NCI-H345 treated with DMSO at 0.1 percent for 48 hours (cell line): ENCODE measurements at regions not wholly inside any gene's neighbourhood (a gene's known extent, or its start where the extent isn't known, plus 50 kb on each side); places are given as distances from the start of the nearest gene placed in this dataset.
"Not testable (repeated sequence)": the region's sequence is repeated elsewhere in the genome, so short reads cannot be mapped to it uniquely, and the experiment has no call there.

Experiments used
- DNase-seq: peaks from one replicate; lab custom pipeline; 2025; ENCODE audit not compliant: unreplicated experiment; lab: John Stamatoyannopoulos, UW

DNA sequence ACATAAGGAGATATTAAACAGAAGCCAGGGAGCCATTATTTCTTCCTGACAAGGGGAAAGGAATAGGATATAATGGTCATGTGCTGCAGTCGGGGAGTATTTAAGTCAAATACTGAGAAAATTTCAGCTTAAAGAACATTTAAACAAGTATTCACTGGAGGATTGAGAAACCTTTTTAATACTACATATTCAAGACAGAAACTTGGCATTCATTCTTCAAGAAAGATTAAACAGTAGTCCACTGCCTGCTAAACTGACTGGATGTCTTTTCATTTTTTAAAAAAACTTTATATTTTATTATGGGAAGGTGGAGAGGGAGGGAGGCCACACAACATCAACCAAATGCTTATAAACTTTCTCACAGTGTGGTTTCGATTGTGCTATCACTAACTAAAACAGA is 107.4 kb upstream of the CBLB start:
- DNase-seq: no peak

DNA sequence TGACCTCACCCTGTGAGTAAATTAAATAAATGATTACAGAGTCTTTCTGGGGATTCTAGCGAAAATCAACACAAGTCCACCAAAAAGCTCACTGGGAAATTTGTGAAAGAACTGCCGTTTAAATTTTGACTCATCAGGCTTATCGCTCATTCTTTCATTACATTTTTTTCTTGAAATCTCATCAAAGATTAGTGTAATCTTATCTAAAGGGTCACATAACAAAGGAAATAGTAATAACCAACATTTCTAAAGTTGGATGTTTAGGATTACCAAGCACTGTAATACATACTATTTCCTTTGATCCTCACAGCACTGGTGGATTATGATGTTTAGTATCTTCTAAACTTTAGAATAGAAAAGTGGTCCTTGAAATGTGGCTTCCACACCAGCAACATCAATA is 111.1 kb upstream of the CBLB start:
- DNase-seq: no peak

- DNase-seq: no peak
Observed at GRCh38 chr3:105982207-105982606, 113.4 kb upstream of the CBLB start.

DNA sequence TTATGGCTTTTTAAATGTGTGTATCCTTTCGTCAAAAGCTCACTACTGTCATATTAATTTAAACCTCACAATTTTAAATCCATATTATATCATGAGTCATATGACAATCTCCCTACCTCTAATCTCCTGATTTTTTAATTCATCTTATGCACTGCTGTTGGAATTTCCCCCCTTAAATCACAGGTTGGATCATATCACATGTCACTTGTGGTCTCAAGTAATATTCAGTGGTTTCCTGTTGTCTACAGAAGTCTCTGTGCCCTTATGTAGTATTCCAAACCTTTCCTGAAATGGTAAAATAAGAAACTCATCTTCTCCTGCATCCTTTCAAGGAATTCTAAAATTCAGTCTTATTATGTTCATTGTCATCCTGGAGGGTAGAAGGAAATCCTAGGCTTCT is 116.0 kb upstream of the CBLB start:
- DNase-seq: no peak

- DNase-seq: not testable (repeated sequence)
Observed at GRCh38 chr3:105986343-105986742, 117.5 kb upstream of the CBLB start.

DNA sequence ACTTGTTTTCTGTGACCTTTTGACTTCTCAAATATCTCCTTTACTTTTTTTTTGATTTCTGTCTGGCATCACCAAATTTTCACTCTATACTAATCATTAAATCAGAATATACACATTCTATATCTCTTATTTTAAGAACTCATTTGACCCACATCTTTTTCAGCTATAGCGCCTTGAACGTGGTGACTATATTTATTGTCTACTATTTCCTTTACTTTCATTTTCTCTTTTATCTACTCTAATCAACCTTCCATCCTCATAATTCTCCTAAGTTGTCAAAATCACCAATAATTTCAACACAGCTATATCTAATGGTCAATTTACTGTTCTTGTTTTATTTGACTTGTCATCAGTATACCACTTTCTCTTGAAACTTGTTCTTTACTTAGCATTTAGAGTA is 119.0 kb upstream of the CBLB start:
- no peak for DNase-seq

DNA sequence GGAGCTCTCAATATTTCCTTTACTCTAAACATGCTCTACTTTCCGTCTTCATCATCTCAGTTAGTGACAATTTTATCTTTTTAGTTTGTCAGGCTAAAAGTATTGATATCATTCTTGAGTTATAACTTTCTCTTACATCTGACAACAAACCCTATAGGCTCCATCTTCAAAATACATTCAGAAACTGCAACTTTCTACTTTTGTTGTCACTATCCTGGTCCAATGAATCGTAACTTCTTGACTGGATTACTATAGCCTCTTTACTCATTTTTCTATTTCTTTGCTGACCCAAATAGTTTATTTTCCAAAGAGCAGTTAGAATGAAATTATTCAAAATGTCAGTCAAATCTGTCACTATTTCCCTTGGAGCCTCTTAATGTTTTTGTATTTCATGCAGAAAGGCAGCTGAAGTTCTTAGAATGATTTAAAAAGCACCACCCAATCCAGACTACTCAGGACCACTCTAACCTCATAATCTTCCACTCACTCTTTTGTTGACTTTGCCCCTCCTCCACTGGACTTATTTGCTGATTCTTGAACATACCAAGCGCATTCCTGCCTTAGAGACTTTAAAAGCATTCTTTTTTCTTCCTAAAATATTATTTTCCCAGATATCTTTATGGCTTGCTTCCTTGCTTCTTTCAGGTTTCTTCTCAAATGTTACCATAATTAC is 119.9 kb upstream of the CBLB start:
- DNase-seq: no peak

GRCh38 chr3:105996781-105997180 is 128.0 kb upstream of the CBLB start:
- DNase-seq: no peak

DNA sequence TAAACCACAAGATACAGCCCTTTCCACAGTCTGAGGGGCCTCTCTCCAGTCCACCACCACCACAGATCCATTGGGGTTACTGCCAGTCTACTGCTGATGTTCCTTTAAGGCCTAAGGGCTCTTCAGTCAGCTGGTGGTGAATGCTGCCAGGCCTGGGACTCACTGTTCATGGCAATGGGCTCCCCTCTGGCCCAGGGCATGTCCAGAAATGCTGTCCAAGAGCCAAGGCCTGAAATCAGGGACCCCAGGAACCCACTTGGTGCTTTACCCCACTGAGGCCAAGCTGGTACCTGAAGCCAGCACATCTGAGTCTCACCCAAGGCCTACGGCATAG is 128.6 kb upstream of the CBLB start:
- DNase-seq: no peak

- no peak for DNase-seq
Observed at GRCh38 chr3:105997800-105998526, 129.2 kb upstream of the CBLB start.

DNA sequence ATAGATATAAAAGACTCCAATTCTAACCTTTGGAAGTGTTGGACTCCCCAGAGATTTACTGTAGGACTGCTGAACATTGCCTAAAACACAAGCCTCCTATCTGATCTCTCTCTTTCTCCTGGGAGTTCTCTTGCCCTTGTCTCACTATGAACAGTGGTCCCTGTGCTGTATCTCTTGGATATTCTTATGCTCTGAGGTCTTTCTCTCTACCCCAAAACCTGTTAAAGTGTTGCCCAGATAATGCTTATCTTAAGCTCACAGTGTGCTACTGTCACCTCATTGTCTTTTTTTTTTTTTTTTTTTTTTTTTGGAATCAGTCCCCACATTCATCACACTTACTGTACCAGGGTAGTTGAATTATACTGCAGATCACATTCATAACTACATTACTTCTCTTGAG is 131.0 kb upstream of the CBLB start:
- DNase-seq: no peak

- no peak for DNase-seq
Observed at GRCh38 chr3:106001923-106002322, 133.1 kb upstream of the CBLB start.

GRCh38 chr3:106004137-106004681 is 135.4 kb upstream of the CBLB start:
- DNase-seq: no peak

- DNase-seq: no peak
Observed at GRCh38 chr3:106004826-106005225, 136.0 kb upstream of the CBLB start.

DNA sequence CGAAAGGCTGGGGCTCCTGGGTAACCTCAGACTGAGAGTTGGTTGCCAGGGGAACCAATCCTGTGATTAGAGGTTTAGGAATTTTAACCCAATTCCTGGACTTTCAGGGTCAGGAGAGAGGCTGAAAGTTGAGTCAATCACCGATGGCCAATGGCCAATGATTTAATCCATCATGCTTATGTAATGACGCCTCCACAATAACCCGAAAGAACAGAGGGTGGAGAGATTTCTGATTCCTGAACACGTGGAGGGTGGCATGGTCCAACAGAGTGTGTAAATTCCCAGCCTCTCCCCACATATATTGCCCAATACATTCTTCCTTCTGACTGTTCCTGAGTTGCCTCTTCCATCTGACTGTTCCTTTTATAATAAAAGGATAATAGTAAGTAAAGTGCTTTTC is 137.2 kb upstream of the CBLB start:
- DNase-seq: no peak

DNA sequence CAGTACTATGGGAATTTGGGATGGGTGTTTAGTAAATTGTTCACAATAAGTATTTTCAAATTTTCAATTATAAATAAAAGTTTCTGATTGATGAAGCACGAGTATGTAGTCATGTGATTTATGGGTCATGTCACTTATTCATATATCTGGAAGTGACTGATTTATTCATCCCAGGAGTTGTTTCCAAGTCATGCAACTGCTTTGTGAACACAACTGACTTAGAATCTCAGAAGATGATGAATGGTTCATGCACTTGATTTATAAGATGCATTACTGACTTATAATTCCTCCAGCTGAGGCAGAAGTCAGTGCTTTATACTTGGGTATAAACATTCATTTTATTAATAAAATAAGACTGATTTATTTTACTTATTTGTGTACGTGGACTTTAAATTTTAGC is 137.8 kb upstream of the CBLB start:
- DNase-seq: no peak

DNA sequence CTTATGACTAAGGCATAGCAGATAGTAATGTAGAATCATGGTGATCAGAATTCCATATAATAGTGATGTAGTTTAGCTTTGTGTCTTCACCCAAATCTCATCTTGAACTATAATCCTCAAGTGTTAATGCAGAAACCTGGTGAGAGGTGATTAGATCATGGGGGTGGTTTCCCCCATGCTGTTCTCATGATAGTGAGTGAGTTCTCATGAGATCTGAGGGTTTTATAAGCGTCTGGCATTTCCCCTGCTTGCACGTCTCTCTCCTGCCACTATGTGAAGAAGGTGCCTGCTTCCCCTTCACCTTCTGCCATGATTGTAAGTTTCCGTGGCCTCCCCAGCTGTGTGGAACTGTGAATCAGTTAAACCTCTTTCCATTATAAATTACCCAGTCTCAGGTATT is 138.7 kb upstream of the CBLB start:
- no peak for DNase-seq

GRCh38 chr3:106008766-106009165 is 140.0 kb upstream of the CBLB start:
- DNase-seq: no peak

- DNase-seq: no peak
Observed at GRCh38 chr3:106010829-106011228, 142.0 kb upstream of the CBLB start.

GRCh38 chr3:106013971-106014370 is 145.2 kb upstream of the CBLB start:
- DNase-seq: no peak

GRCh38 chr3:106014518-106014917 is 145.7 kb upstream of the CBLB start:
- no peak for DNase-seq

DNA sequence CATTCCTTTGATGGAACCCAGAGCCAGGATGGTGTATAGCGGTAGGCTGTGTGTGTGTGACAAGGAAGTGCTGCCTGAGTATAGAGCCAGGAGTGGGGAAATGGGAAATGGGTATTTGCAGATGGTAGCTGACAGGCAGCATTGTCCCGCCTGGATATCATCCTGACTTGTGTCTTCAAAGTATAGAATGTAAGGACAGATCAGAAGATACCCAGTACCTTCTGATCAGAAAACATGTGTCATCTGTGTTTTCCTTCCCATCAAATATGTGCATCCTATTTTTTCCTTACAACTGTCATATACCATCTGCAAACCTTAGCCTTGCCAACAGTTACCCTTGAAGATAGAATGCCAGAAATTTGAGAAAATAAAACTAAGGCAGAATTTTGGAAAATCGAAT is 146.2 kb upstream of the CBLB start:
- DNase-seq: no peak

DNA sequence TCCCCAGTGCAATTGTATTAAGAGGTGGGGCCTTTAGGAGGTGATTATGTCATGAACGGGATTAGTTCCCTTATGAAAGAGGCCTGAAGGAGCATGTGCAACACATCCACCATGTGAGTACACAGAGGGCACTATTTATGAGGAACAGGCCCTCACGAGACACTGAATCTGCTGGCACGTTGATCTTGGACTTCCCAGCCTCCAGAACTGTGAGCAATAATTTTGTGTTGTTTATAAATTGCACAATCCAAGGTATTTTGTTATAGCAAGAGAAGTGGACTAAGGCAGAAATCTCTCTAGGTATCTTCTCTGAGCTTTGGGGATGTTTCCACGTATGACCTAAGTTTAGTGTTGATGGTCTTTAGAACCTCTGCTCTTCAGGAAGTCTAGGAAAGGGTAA is 149.3 kb upstream of the CBLB start:
- no peak for DNase-seq
